ENCODE measurements at regions not wholly inside any gene's neighbourhood (a gene's known extent, or its start where the extent isn't known, plus 50 kb on each side); places are given as distances from the start of the nearest gene placed in this dataset.

GRCh38 chr3:189460511-189460910 is 170.7 kb upstream of the TP63 start:
- no peak for TF ChIP-seq ARID4B (CRISPR knock-in tag; IDR thresholded peaks at IDR 0.05; ENCODE audit: borderline replicate concordance)
- TF ChIP-seq NFE2L1 (CRISPR knock-in tag; IDR thresholded peaks at IDR 0.05): no peak

All from WTC11 (cell line).